Fibroblast of lung (primary cell): ENCODE measurements at regions not wholly inside any gene's neighbourhood (a gene's known extent, or its start where the extent isn't known, plus 50 kb on each side); places are given as distances from the start of the nearest gene placed in this dataset.

Experiments used
- DNase-seq, 2 donors: peaks; one replicate each; pipeline versions ENCODE4 v3.0.0 to v3.0.0-alpha.2; 2010; ENCODE audit warnings: low read depth in 2 of 2
- H2AFZ ChIP-seq: 2 replicates; pipeline ENCODE4 v1.5.1; 2012; ENCODE audit warnings: low read length, control low read depth, inconsistent platforms
- H3K27ac ChIP-seq: 2 replicates; pipeline ENCODE4 v1.5.1; 2011; ENCODE audit warnings: low read length, control low read depth; ENCODE audit not compliant: insufficient read depth
- H3K27me3 ChIP-seq: 2 replicates; pipeline ENCODE4 v1.5.1; 2011; ENCODE audit warnings: mild to moderate bottlenecking, low read length; ENCODE audit not compliant: control insufficient read depth, insufficient read depth
- H3K36me3 ChIP-seq: 2 replicates; pipeline ENCODE4 v1.5.1; 2011; ENCODE audit warnings: low read length; ENCODE audit not compliant: control insufficient read depth, insufficient read depth
- H3K4me1 ChIP-seq: 2 replicates; pipeline ENCODE4 v1.5.1; 2011; ENCODE audit warnings: low read length; ENCODE audit not compliant: control insufficient read depth, insufficient read depth; ENCODE audit errors: extremely low read depth
- H3K4me2 ChIP-seq: 2 replicates; pipeline ENCODE4 v1.5.1; 2011; ENCODE audit warnings: low read length, control low read depth; ENCODE audit not compliant: insufficient read depth; ENCODE audit errors: extremely low read depth
- H3K4me3 ChIP-seq, 4 experiments: fragments of 200-600 bp in 1 of 4; sonication (generic) in 1 of 4; replicated peaks in 1 of 4; 2 replicates each; pipeline ENCODE4 v1.5.1; 2011 to 2016; ENCODE audit warnings: low read length in 4 of 4, low read depth in 3 of 4, mild to moderate bottlenecking in 3 of 4, control low read depth in 2 of 4, inconsistent platforms in 1 of 4, mixed read lengths in 1 of 4; ENCODE audit not compliant: insufficient read depth in 1 of 4; ENCODE audit errors: control extremely low read depth in 1 of 4
- H3K79me2 ChIP-seq: 2 replicates; pipeline ENCODE4 v1.5.1; 2012; ENCODE audit warnings: mild to moderate bottlenecking, low read length, inconsistent platforms; ENCODE audit not compliant: control insufficient read depth, insufficient read depth
- H3K9ac ChIP-seq: 2 replicates; pipeline ENCODE4 v1.5.1; 2011; ENCODE audit warnings: mild to moderate bottlenecking, low read length, control low read depth; ENCODE audit not compliant: insufficient read depth
- H3K9me3 ChIP-seq: 2 replicates; pipeline ENCODE4 v1.5.1; 2012; ENCODE audit warnings: low read depth, low read length; ENCODE audit not compliant: control insufficient read depth, insufficient read depth
- H4K20me1 ChIP-seq: 2 replicates; pipeline ENCODE4 v1.5.1; 2011; ENCODE audit warnings: low read length; ENCODE audit not compliant: control insufficient read depth, insufficient read depth; ENCODE audit errors: extremely low read depth
- EZH2 ChIP-seq: IDR thresholded peaks from 2 replicates; pipeline ENCODE4 v1.5.1; 2012; ENCODE audit warnings: low read length, control low read depth, mild to moderate bottlenecking; ENCODE audit errors: missing control alignments
- TF ChIP-seq, protein P1 (sequence below), 2 donors: IDR thresholded peaks in 1 of 2; conservative IDR thresholded peaks in 1 of 2; 1 replicate in 1 of 2; 2 replicates in 1 of 2; pipeline ENCODE4 v1.5.1; 2011 to 2012; ENCODE audit warnings: low read length in 2 of 2, control low read depth in 1 of 2, inconsistent platforms in 1 of 2, low read depth in 1 of 2, mild to moderate bottlenecking in 1 of 2

GRCh38 chr6:55654445-55654844, 75.5 kb upstream of the HMGCLL1 start:
- no peak overlapping the region for H3K27ac ChIP-seq
- no peaks in the 10 kb centered on the region for H3K27me3 ChIP-seq
- TF ChIP-seq, protein P1, sequence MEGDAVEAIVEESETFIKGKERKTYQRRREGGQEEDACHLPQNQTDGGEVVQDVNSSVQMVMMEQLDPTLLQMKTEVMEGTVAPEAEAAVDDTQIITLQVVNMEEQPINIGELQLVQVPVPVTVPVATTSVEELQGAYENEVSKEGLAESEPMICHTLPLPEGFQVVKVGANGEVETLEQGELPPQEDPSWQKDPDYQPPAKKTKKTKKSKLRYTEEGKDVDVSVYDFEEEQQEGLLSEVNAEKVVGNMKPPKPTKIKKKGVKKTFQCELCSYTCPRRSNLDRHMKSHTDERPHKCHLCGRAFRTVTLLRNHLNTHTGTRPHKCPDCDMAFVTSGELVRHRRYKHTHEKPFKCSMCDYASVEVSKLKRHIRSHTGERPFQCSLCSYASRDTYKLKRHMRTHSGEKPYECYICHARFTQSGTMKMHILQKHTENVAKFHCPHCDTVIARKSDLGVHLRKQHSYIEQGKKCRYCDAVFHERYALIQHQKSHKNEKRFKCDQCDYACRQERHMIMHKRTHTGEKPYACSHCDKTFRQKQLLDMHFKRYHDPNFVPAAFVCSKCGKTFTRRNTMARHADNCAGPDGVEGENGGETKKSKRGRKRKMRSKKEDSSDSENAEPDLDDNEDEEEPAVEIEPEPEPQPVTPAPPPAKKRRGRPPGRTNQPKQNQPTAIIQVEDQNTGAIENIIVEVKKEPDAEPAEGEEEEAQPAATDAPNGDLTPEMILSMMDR (conservative IDR thresholded peaks at IDR 0.05 in 1 of 2, IDR thresholded peaks at IDR 0.05 in 1 of 2; ENCODE audit: low read depth in 1 of 2, low read length in 2 of 2) = no peak
- no peak for TF ChIP-seq EZH2
- no peak overlapping the region for H2AFZ ChIP-seq
- H3K79me2 ChIP-seq = no peaks in the 10 kb centered on the region
- H3K9ac ChIP-seq = no peak overlapping the region
- H3K4me2 ChIP-seq = no peak overlapping the region
- H3K36me3 ChIP-seq = no peaks in the 10 kb centered on the region
- H4K20me1 ChIP-seq = no peaks in the 10 kb centered on the region
- no peak overlapping the region for H3K4me3 ChIP-seq
- no peaks in the 10 kb centered on the region for H3K4me1 ChIP-seq
- no peaks in the 10 kb centered on the region for H3K9me3 ChIP-seq
- DNase-seq = no peak

DNA sequence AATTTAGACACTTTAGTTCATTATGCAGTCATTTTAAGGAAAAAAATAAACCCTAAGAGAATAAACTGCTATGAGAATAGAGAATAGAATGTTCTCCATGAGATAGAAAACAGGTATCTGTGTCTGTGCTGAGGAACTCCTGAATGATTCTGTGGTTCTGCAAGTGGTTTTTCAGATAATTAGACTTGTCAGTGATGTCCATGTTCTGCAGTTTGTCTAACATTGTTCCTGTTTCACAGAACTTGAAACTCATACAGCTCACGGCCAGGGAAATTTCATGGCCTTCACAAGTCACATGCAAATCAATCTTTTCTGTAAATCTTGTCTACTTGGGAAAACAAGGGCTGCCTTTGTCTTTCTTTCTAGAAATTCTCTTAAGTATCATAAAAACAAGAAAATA, 73.4 kb upstream of the HMGCLL1 start:
- Histone ChIP-seq H3K4me2 (no peak overlapping the region), H4K20me1 (no peaks in the 10 kb centered on the region), H3K9ac (no peak overlapping the region), H3K27me3 (no peaks in the 10 kb centered on the region), H3K36me3 (no peaks in the 10 kb centered on the region), H3K27ac (no peak overlapping the region), H3K4me1 (no peaks in the 10 kb centered on the region), H3K4me3 (no peak overlapping the region), H3K79me2 (no peaks in the 10 kb centered on the region), H3K9me3 (no peaks in the 10 kb centered on the region), H2AFZ (no peak overlapping the region)
- TF ChIP-seq, protein P1 (conservative IDR thresholded peaks at IDR 0.05 in 1 of 2, IDR thresholded peaks at IDR 0.05 in 1 of 2; ENCODE audit: low read depth in 1 of 2, low read length in 2 of 2) = no peak
- DNase-seq = no peak

DNA sequence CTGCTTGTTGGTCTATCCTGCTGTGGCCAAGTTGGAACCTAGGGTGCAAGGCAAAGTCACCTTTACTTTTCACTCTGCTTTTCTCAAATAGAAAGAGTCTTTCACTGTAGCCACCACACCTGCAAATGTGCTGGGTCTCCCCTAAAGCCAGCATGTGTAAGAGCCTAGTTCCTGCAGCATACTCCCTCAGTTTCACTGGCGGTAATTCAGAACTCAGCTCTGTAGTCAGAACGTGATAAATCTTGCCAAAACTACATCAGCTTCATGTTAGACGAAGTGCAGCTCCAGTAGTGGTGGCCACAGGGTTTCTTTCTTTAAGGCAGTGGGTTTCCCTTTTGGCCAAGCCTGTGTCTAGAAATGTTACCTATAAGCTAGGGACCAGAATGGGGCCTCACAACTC, 72.0 kb upstream of the HMGCLL1 start:
- Histone ChIP-seq H3K4me2 (no peak overlapping the region), H3K4me1 (no peaks in the 10 kb centered on the region), H3K36me3 (no peaks in the 10 kb centered on the region), H3K9ac (no peak overlapping the region), H3K27ac (no peak overlapping the region), H3K4me3 (no peak overlapping the region), H4K20me1 (no peaks in the 10 kb centered on the region), H3K9me3 (no peaks in the 10 kb centered on the region), H3K27me3 (no peaks in the 10 kb centered on the region), H2AFZ (no peak overlapping the region), H3K79me2 (no peaks in the 10 kb centered on the region)
- TF ChIP-seq EZH2 = no peak
- TF ChIP-seq, protein P1 (conservative IDR thresholded peaks at IDR 0.05 in 1 of 2, IDR thresholded peaks at IDR 0.05 in 1 of 2; ENCODE audit: low read depth in 1 of 2, low read length in 2 of 2) = no peak
- no peak for DNase-seq
